ENCODE measurements at regions not wholly inside any gene's neighbourhood (a gene's known extent, or its start where the extent isn't known, plus 50 kb on each side); places are given as distances from the start of the nearest gene placed in this dataset. TPM values are rescaled to one million over a fixed set of nuclear protein-coding genes. Genes with fewer than 3 reads are reported as not detected.
"Not testable (repeated sequence)": the region's sequence is repeated elsewhere in the genome, so short reads cannot be mapped to it uniquely, and the experiment has no call there.

DNA sequence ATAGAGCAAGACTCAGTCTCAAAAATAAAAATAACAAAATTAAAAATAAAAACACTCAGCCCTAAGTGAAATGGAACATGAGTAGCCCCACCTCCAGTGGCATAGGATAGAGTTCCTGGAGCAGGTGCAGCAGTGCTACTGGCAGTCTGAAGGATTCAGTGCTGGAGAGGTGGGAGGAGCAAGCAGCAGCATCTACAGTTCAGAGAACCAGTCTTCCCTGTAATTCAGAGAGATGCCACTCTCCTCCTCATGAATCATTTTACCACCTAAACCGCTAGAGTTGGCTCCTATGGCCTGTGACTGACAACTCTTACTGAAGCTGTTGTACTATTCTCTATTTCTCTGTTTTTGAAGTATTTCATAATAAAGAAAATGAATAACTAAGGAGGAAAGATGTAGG lies 56.0 kb upstream of the SMURF2 start:
- TF ChIP-seq POLR2A (IDR thresholded peaks at IDR 0.05), result no peak
- TF ChIP-seq, protein P1, sequence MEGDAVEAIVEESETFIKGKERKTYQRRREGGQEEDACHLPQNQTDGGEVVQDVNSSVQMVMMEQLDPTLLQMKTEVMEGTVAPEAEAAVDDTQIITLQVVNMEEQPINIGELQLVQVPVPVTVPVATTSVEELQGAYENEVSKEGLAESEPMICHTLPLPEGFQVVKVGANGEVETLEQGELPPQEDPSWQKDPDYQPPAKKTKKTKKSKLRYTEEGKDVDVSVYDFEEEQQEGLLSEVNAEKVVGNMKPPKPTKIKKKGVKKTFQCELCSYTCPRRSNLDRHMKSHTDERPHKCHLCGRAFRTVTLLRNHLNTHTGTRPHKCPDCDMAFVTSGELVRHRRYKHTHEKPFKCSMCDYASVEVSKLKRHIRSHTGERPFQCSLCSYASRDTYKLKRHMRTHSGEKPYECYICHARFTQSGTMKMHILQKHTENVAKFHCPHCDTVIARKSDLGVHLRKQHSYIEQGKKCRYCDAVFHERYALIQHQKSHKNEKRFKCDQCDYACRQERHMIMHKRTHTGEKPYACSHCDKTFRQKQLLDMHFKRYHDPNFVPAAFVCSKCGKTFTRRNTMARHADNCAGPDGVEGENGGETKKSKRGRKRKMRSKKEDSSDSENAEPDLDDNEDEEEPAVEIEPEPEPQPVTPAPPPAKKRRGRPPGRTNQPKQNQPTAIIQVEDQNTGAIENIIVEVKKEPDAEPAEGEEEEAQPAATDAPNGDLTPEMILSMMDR (IDR thresholded peaks at IDR 0.05), result no peak
- intact Hi-C loops (cut with DNase I), result no loop called here
- WGBS, 2 donors, result 91 to 95% methylated on average over 1 of the region's 1 CpG
- no peak overlapping the region for H3K4me3 ChIP-seq
- no peaks in the 10 kb centered on the region for H3K36me3 ChIP-seq (replicated peaks in 1 of 2; ENCODE audit: insufficient read depth in 1 of 2, low read depth in 2 of 2)
- H3K27ac ChIP-seq, result no peak overlapping the region
- DNase-seq (no peak), ATAC-seq (no peak)
- H3K27me3 ChIP-seq, result no peaks in the 10 kb centered on the region
- H3K9me3 ChIP-seq, result no peaks in the 10 kb centered on the region
- H3K4me1 ChIP-seq, result peaks cover 2% of the 10 kb centered on the region

DNA sequence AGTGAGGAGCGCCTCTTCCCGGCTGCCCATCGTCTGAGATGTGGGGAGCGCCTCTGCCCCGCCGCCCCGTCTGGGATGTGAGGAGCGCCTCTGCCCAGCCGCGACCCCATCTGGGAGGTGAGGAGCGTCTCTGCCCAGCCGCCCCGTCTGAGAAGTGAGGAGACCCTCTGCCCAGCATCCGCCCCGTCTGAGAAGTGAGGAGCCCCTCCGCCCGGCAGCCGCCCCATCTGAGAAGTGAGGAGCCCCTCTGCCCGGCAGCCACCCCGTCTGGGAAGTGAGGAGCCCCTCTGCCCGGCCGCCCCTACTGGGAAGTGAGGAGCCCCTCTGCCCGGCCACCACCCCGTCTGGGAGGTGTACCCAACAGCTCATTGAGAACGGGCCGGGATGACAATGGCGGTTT lies 54.4 kb upstream of the SMURF2 start:
- H3K36me3 ChIP-seq (replicated peaks in 1 of 2; ENCODE audit: insufficient read depth in 1 of 2, low read depth in 2 of 2); H3K9me3 ChIP-seq; ATAC-seq; H3K27me3 ChIP-seq; DNase-seq; intact Hi-C loops (cut with DNase I); H3K4me3 ChIP-seq; H3K4me1 ChIP-seq; H3K27ac ChIP-seq: not testable (repeated sequence)
- 88 to 100% methylated on average over 11 to 23 of the region's 27 CpGs for WGBS, 2 donors

DNA sequence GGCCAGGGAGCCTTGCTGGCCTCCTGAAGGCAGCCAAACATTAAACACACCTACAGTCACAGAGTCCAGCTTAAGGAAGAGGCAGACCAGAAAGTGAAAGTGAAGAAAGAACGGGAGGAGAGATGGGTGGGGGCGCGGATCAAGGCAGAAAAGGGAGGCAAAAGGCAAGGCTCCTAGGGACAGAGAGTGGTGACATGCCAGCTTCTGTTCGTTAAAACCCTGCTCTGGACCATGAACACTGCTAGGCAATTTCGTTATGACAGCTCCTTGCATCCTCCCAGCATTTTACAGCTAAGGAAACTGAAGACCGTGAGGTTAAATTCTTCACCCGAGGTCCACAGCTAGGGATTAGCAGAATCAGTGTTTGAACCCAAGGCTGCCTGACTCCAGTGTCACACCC lies 51.7 kb upstream of the SMURF2 start:
- H3K36me3 ChIP-seq (replicated peaks in 1 of 2; ENCODE audit: insufficient read depth in 1 of 2, low read depth in 2 of 2); H3K4me1 ChIP-seq; H3K27me3 ChIP-seq; ATAC-seq; H3K27ac ChIP-seq; H3K4me3 ChIP-seq; intact Hi-C loops (cut with DNase I); H3K9me3 ChIP-seq; DNase-seq: not testable (repeated sequence)
- 66 to 69% methylated on average over 7 of the region's 7 CpGs for WGBS, 2 donors

DNA sequence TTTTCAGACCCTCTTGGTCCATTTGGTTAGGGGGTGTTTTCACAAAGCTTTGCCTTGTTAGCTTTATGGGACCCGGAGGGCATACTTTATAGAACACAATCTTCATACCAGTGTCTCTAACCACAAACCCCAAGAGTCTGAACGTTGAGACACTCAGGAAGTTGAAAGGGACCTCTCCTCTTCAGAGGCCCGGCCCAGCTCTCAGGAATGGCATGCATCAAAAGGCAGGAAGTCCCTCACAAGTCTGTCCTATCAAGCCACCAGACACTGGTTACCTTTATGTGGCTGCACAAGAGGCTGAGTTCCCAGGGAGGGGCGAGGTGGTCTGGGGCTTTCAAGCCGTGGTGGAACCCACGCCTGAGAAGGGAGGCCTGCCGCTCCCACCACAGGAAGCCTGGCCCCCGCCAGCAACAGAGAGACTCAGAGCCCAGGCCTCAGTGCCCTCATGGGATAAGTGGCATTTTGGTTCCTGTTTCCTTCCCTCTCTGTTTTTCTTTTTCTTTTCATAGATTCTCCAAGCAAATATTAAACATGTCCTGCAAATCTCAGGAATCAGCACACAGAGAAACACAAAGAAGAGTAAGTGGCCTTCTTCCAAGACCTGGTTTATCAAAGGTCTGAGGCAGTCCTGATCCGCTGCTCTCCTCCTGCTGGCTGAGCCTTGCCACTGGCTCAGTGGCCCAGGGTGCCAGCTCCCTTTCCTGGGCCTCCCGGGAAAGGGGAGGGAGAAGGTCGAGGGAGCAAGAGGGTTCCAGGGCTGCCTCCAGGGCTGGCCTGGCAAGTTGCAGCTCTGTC lies 50.6 kb upstream of the SMURF2 start:
- H3K4me1 ChIP-seq; H3K27me3 ChIP-seq; H3K4me3 ChIP-seq; DNase-seq; H3K9me3 ChIP-seq; H3K27ac ChIP-seq; ATAC-seq; H3K36me3 ChIP-seq (replicated peaks in 1 of 2; ENCODE audit: insufficient read depth in 1 of 2, low read depth in 2 of 2); intact Hi-C loops (cut with DNase I): not testable (repeated sequence)
- 50 to 60% methylated on average over 8 to 9 of the region's 11 CpGs for WGBS, 2 donors

Small RNA genes in the stretch of these regions (microRNA-seq; reads per million reads assigned to microRNA genes)
- 0 reads per million in 2 donors for gene MIR6080 (ENCODE audit: borderline number of aligned reads in 2 of 2, borderline replicate concordance in 2 of 2)

Small RNA genes in the stretch of these regions (small RNA-seq; reads per million reads assigned to genes)
- gene AC103810.3, result not detected
- gene BPTFP1, result not detected
- not detected for gene MINOS1P2
- gene MIR6080, result not detected
